Naive thymus-derived CD8-positive, alpha-beta T cell (primary cell): ENCODE measurements at regions not wholly inside any gene's neighbourhood (a gene's known extent, or its start where the extent isn't known, plus 50 kb on each side); places are given as distances from the start of the nearest gene placed in this dataset.

Source experiments
- ATAC-seq, 2 donors: fragments of 150-1000 bp; cut with Tn5 transposase in 1 of 2; sonication (Bioruptor Pico), chemical (Tn5 transposase) in 1 of 2; 1 replicate in 1 of 2; 2 replicates in 1 of 2; pipeline ENCODE4 v1.10.0; 2021; ENCODE audit warnings: mild to moderate bottlenecking in 2 of 2, moderate library complexity in 2 of 2
- POLR2A ChIA-PET: fragments of 350-600 bp; sonication (Branson Sonifier 250); formaldehyde crosslinking; loops from one replicate; lab custom pipeline; 2021; ENCODE audit warnings: antibody characterized with exemption; lab: Charles Lee
- DNase-seq, 10 donors: peaks; one replicate each; pipeline versions ENCODE4 v3.0.0 to v3.0.0-alpha.2; 2020 to 2022
- H3K27ac Mint-ChIP-seq, 10 donors: one replicate each; pipeline ENCODE4 v1.8.0; 2020 to 2022; ENCODE audit warnings: mild to moderate bottlenecking in 10 of 10, mixed read lengths in 10 of 10, moderate library complexity in 4 of 10, inconsistent platforms in 1 of 10
- H3K27me3 Mint-ChIP-seq, 5 donors: one replicate each; pipeline ENCODE4 v1.8.0; 2021 to 2022; ENCODE audit warnings: mixed read lengths in 5 of 5
- H3K36me3 Mint-ChIP-seq, 3 donors: one replicate each; pipeline ENCODE4 v1.8.0; 2020 to 2022; ENCODE audit warnings: mixed read lengths in 3 of 3, mild to moderate bottlenecking in 2 of 3, inconsistent platforms in 1 of 3
- H3K4me1 Mint-ChIP-seq, 4 donors: one replicate each; pipeline ENCODE4 v1.8.0; 2021 to 2022; ENCODE audit warnings: mixed read lengths in 4 of 4
- H3K4me3 Mint-ChIP-seq, 10 donors: one replicate each; pipeline ENCODE4 v1.8.0; 2020 to 2022; ENCODE audit warnings: mild to moderate bottlenecking in 10 of 10, mixed read lengths in 10 of 10, moderate library complexity in 6 of 10, inconsistent platforms in 1 of 10
- H3K9me3 Mint-ChIP-seq, 9 donors: one replicate each; pipeline ENCODE4 v1.8.0; 2020 to 2022; ENCODE audit warnings: mixed read lengths in 9 of 9, mild to moderate bottlenecking in 3 of 9, inconsistent platforms in 1 of 9, moderate library complexity in 1 of 9

- Mint-ChIP-seq H3K27me3 (peaks cover 22 to 55% (median 32%) of the 10 kb centered on the region in 5 donors), H3K9me3 (no peaks in the 10 kb centered on the region), H3K4me1 (peaks cover 0 to 9% (median 0%) of the 10 kb centered on the region in 4 donors), H3K4me3 (no peak overlapping the region), H3K27ac (no peak overlapping the region), H3K36me3 (no peaks in the 10 kb centered on the region)
- DNase-seq (no peak), ATAC-seq (no peak)
- POLR2A ChIA-PET, result no interaction called here
These were observed 86.0 kb downstream of the ZNF608 start for GRCh38 chr5:124660229-124661093.

GRCh38 chr5:124659798-124660197 lies 86.6 kb downstream of the ZNF608 start:
- peaks cover 22 to 55% (median 32%) of the 10 kb centered on the region in 5 donors for H3K27me3 Mint-ChIP-seq
- DNase-seq, result no peak
- POLR2A ChIA-PET, result no interaction called here
- H3K4me3 Mint-ChIP-seq, result no peak overlapping the region
- ATAC-seq, result no peak
- peaks cover 0 to 9% (median 0%) of the 10 kb centered on the region in 4 donors for H3K4me1 Mint-ChIP-seq
- no peaks in the 10 kb centered on the region for H3K36me3 Mint-ChIP-seq
- no peak overlapping the region for H3K27ac Mint-ChIP-seq
- no peaks in the 10 kb centered on the region for H3K9me3 Mint-ChIP-seq

DNA sequence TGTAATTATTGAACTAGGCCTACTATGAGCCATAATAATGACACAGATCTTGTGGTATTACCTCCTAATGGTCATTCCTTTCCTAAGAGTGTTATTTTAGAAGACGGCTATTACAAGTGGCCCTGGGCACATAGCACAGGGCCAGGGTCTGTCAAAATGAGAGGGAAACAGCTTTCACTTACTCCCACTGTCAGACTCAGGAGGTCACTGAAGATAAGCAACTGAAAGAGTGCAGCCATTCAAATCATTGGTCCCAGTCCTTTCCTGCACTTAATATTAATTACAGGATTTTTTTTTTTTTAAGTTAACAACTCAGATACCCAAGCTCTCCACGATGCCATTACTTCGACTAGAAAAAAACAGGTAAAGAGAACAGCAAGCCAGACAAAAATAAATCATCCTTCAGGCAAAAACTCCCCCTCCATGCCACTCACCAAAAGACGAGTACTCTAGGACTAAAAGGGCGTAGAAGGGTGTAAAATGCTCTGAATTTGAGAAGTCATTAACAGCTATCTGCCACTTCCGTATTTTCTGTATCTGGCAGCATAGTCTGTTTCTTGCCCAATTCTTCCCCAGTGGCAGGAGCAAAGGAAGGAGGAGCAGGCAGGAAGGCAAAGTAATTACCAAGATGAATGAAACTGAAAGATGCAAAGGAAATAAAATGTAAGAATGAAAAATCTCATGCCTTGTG lies 87.4 kb downstream of the ZNF608 start:
- H3K36me3 Mint-ChIP-seq, result no peaks in the 10 kb centered on the region
- POLR2A ChIA-PET, result no interaction called here
- DNase-seq, result no peak
- H3K27me3 Mint-ChIP-seq, result peaks cover 22 to 55% (median 32%) of the 10 kb centered on the region in 5 donors
- peak overlapping the region in 1 of 10 donors; percentile 39 for H3K4me3 Mint-ChIP-seq
- H3K9me3 Mint-ChIP-seq, result no peaks in the 10 kb centered on the region
- H3K4me1 Mint-ChIP-seq, result peaks cover 0 to 9% (median 0%) of the 10 kb centered on the region in 4 donors
- ATAC-seq, result no peak
- peak overlapping the region in 2 of 10 donors; percentile 18 to 81 for H3K27ac Mint-ChIP-seq

- Mint-ChIP-seq H3K27me3 (peaks cover 23 to 33% (median 31%) of the 10 kb centered on the region in 5 donors), H3K4me3 (no peak overlapping the region), H3K36me3 (peaks cover 0 to 5% (median 0%) of the 10 kb centered on the region in 3 donors), H3K9me3 (peaks cover 0 to 4% (median 0%) of the 10 kb centered on the region in 9 donors), H3K4me1 (peaks cover 4 to 29% (median 12%) of the 10 kb centered on the region in 4 donors), H3K27ac (no peak overlapping the region)
- DNase-seq (no peak), ATAC-seq (no peak)
- POLR2A ChIA-PET, result no interaction called here
These were observed 90.4 kb downstream of the ZNF608 start for GRCh38 chr5:124655921-124656511.

- Mint-ChIP-seq H3K4me1 (peaks cover 4 to 35% (median 12%) of the 10 kb centered on the region in 4 donors), H3K36me3 (peaks cover 0 to 5% (median 0%) of the 10 kb centered on the region in 3 donors), H3K27me3 (peaks cover 19 to 33% (median 30%) of the 10 kb centered on the region in 5 donors), H3K9me3 (peaks cover 0 to 4% (median 0%) of the 10 kb centered on the region in 9 donors), H3K27ac (no peak overlapping the region), H3K4me3 (no peak overlapping the region)
- ATAC-seq (no peak), DNase-seq (no peak)
- POLR2A ChIA-PET, result no interaction called here
These were observed 91.1 kb downstream of the ZNF608 start for GRCh38 chr5:124655251-124655917.

GRCh38 chr5:124654418-124654817 lies 92.0 kb downstream of the ZNF608 start:
- Mint-ChIP-seq H3K27ac (no peak overlapping the region), H3K4me3 (no peak overlapping the region), H3K4me1 (peaks cover 4 to 45% (median 20%) of the 10 kb centered on the region in 4 donors), H3K27me3 (peaks cover 23 to 28% (median 25%) of the 10 kb centered on the region in 5 donors), H3K9me3 (peaks cover 0 to 4% (median 0%) of the 10 kb centered on the region in 9 donors), H3K36me3 (peaks cover 0 to 5% (median 0%) of the 10 kb centered on the region in 3 donors)
- DNase-seq (no peak), ATAC-seq (no peak)
- POLR2A ChIA-PET, result no interaction called here

- H3K36me3 Mint-ChIP-seq, result peaks cover 0 to 5% (median 0%) of the 10 kb centered on the region in 3 donors
- H3K9me3 Mint-ChIP-seq, result peaks cover 0 to 4% (median 0%) of the 10 kb centered on the region in 9 donors
- H3K4me1 Mint-ChIP-seq, result peaks cover 6 to 46% (median 25%) of the 10 kb centered on the region in 4 donors
- POLR2A ChIA-PET, result no interaction called here
- H3K27ac Mint-ChIP-seq, result no peak overlapping the region
- ATAC-seq, result no peak
- no peak overlapping the region for H3K4me3 Mint-ChIP-seq
- H3K27me3 Mint-ChIP-seq, result peaks cover 18 to 24% (median 19%) of the 10 kb centered on the region in 5 donors
- no peak for DNase-seq
These were observed 92.8 kb downstream of the ZNF608 start for GRCh38 chr5:124653666-124654065.

DNA sequence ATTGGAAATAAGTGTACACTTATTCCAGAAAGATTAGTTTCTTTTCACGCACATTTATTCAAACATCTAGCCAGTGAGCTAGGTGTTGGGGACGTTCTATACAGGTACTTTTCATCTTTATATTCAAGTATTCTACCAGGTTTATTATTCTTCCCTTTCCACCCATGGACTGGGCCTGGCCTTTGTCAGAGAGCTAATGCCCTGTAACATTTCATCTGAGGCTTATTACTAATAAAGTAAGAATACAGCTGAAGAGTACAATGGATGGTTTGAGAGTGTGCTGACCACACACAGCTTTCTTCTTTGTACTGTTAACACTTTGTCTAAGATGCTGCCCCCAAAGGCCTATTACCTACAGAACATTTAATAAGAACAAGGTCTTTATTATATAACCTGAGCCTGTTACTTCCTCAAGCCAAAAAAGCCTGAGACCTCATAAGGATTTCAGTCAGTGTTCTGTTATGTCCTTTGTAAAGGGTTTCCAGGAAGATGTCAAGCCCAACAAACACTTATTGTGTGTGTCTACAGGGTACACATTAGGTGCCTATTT lies 93.5 kb downstream of the ZNF608 start:
- no peak overlapping the region for H3K4me3 Mint-ChIP-seq
- H3K4me1 Mint-ChIP-seq, result peaks cover 6 to 50% (median 32%) of the 10 kb centered on the region in 4 donors
- H3K9me3 Mint-ChIP-seq, result peaks cover 0 to 4% (median 0%) of the 10 kb centered on the region in 9 donors

GRCh38 chr5:124652514-124652819 lies 94.0 kb downstream of the ZNF608 start:
- Mint-ChIP-seq H3K4me1 (peaks cover 6 to 52% (median 36%) of the 10 kb centered on the region in 4 donors), H3K27me3 (peaks cover 17 to 30% (median 22%) of the 10 kb centered on the region in 5 donors), H3K4me3 (peak overlapping the region in 7 of 10 donors; percentile 50 to 84 (median 70)), H3K9me3 (peaks cover 0 to 4% (median 0%) of the 10 kb centered on the region in 9 donors), H3K27ac (no peak overlapping the region), H3K36me3 (peaks cover 0 to 5% (median 0%) of the 10 kb centered on the region in 3 donors)
- no peak for ATAC-seq
- POLR2A ChIA-PET, result no interaction called here
- no peak for DNase-seq

More for the DNA sequence above, 93.5 kb downstream of the ZNF608 start:
- DNase-seq (no peak), ATAC-seq (no peak)
- Mint-ChIP-seq H3K36me3 (peaks cover 0 to 5% (median 0%) of the 10 kb centered on the region in 3 donors), H3K27ac (no peak overlapping the region), H3K27me3 (peaks cover 16 to 27% (median 22%) of the 10 kb centered on the region in 5 donors)
- POLR2A ChIA-PET, result no interaction called here

GRCh38 chr5:124651663-124652513 lies 94.6 kb downstream of the ZNF608 start:
- no peak overlapping the region for H3K27ac Mint-ChIP-seq
- ATAC-seq, result peak; percentile 21 to 40
- peaks cover 8 to 56% (median 40%) of the 10 kb centered on the region in 4 donors for H3K4me1 Mint-ChIP-seq
- peak in 5 of 10 donors; percentile 8 to 20 (median 14) for DNase-seq
- peaks cover 0 to 4% (median 0%) of the 10 kb centered on the region in 9 donors for H3K9me3 Mint-ChIP-seq
- peaks cover 0 to 5% (median 0%) of the 10 kb centered on the region in 3 donors for H3K36me3 Mint-ChIP-seq
- POLR2A ChIA-PET, result interaction anchor here (1.4 kb wide), 1 partner anchor 11 kb away, joined by 3 read pairs; no protein-coding TSS in a partner anchor
- peaks cover 23 to 36% (median 28%) of the 10 kb centered on the region in 5 donors for H3K27me3 Mint-ChIP-seq
- H3K4me3 Mint-ChIP-seq, result peak overlapping the region; percentile 1 to 84 (median 62)
